ENCODE measurements at regions not wholly inside any gene's neighbourhood (a gene's known extent, or its start where the extent isn't known, plus 50 kb on each side); places are given as distances from the start of the nearest gene placed in this dataset.

GRCh38 chr18:7298149-7298548 is 67.3 kb downstream of the LRRC30 start:
- H3K79me2 ChIP-seq (ENCODE audit: low read length), result no peaks in the 10 kb centered on the region
- POLR2A ChIA-PET (ENCODE audit: unreplicated experiment), result interaction anchor here (0.6 kb wide), 1 partner anchor 511 kb away, joined by 3 read pairs; no protein-coding TSS in a partner anchor

GRCh38 chr18:7301094-7301493 is 70.2 kb downstream of the LRRC30 start:
- POLR2A ChIA-PET (ENCODE audit: unreplicated experiment), result no interaction called here
- no peaks in the 10 kb centered on the region for H3K9me2 ChIP-seq (replicated peaks; ENCODE audit: low read length)
- H3K4me1 ChIP-seq (ENCODE audit: insufficient read depth, low read length), result peaks cover 5% of the 10 kb centered on the region; the same call in 1 of the 2 replicates
- H3K9ac ChIP-seq (ENCODE audit: low read length), result no peak overlapping the region
- H3K79me2 ChIP-seq (ENCODE audit: low read length), result no peaks in the 10 kb centered on the region
- no peaks in the 10 kb centered on the region for H3K36me3 ChIP-seq (ENCODE audit: low read depth, low read length)
- H3K4me3 ChIP-seq (ENCODE audit: low read length), result no peak overlapping the region
- no peaks in the 10 kb centered on the region for H4K20me1 ChIP-seq (ENCODE audit: low read length)
- peak overlapping the region; percentile 54 for H3K4me2 ChIP-seq (ENCODE audit: low read length)
- TF ChIP-seq EZH2 (IDR thresholded peaks at IDR 0.05; ENCODE audit: low read length, unreplicated experiment) (no peak), EZH2phosphoT487 (IDR thresholded peaks at IDR 0.05; ENCODE audit: borderline replicate concordance, low read length) (no peak), CTCF (conservative IDR thresholded peaks at IDR 0.05; ENCODE audit: low read depth, low read length) (no peak)
- intact Hi-C loops (cut with micrococcal nuclease), result no loop called here
- DNase-seq, result peak; percentile 83
- no peak overlapping the region for H2AFZ ChIP-seq (ENCODE audit: low read length)
- H3K9me3 ChIP-seq (ENCODE audit: low read length), result peaks cover under 1% of the 10 kb centered on the region; the same call in 1 of the 2 replicates
- BruUV-seq (replicated peaks), result no TSS peak
- CTCF ChIA-PET, result no interaction called here
- peak overlapping the region; percentile 27; the same call in 1 of the 2 replicates for H3K27ac ChIP-seq (ENCODE audit: low read length)
- peak; percentile 35 for ATAC-seq
- no peaks in the 10 kb centered on the region for H3F3A ChIP-seq (ENCODE audit: low read length, unreplicated experiment)
- no peaks in the 10 kb centered on the region for H3K27me3 ChIP-seq (ENCODE audit: low read length)

More at GRCh38 chr18:7298149-7298548, 67.3 kb downstream of the LRRC30 start:
- Histone ChIP-seq H3K9me3 (ENCODE audit: low read length) (peaks cover 7% of the 10 kb centered on the region; the same call in 1 of the 2 replicates), H3K9ac (ENCODE audit: low read length) (no peak overlapping the region), H2AFZ (ENCODE audit: low read length) (no peak overlapping the region), H3K9me2 (replicated peaks; ENCODE audit: low read length) (no peaks in the 10 kb centered on the region), H3K27me3 (ENCODE audit: low read length) (no peaks in the 10 kb centered on the region), H3K4me3 (ENCODE audit: low read length) (no peak overlapping the region), H3K36me3 (ENCODE audit: low read depth, low read length) (no peaks in the 10 kb centered on the region), H3K27ac (ENCODE audit: low read length) (no peak overlapping the region), H3K4me1 (ENCODE audit: insufficient read depth, low read length) (peaks cover 5% of the 10 kb centered on the region; the same call in 1 of the 2 replicates), H3K4me2 (ENCODE audit: low read length) (no peak overlapping the region), H4K20me1 (ENCODE audit: low read length) (no peaks in the 10 kb centered on the region), H3F3A (ENCODE audit: low read length, unreplicated experiment) (no peaks in the 10 kb centered on the region)
- intact Hi-C loops (cut with micrococcal nuclease), result no loop called here
- CTCF ChIA-PET, result no interaction called here
- TF ChIP-seq EZH2 (IDR thresholded peaks at IDR 0.05; ENCODE audit: low read length, unreplicated experiment) (no peak), EZH2phosphoT487 (IDR thresholded peaks at IDR 0.05; ENCODE audit: borderline replicate concordance, low read length) (no peak), CTCF (conservative IDR thresholded peaks at IDR 0.05; ENCODE audit: low read depth, low read length) (no peak)
- ATAC-seq (no peak), DNase-seq (no peak)
- no TSS peak for BruUV-seq (replicated peaks)

- Histone ChIP-seq H3F3A (ENCODE audit: low read length, unreplicated experiment) (no peaks in the 10 kb centered on the region), H2AFZ (ENCODE audit: low read length) (no peak overlapping the region), H4K20me1 (ENCODE audit: low read length) (no peaks in the 10 kb centered on the region), H3K9me2 (replicated peaks; ENCODE audit: low read length) (no peaks in the 10 kb centered on the region), H3K9ac (ENCODE audit: low read length) (no peak overlapping the region), H3K4me1 (ENCODE audit: insufficient read depth, low read length) (peaks cover 5% of the 10 kb centered on the region; the same call in 1 of the 2 replicates), H3K79me2 (ENCODE audit: low read length) (no peaks in the 10 kb centered on the region), H3K27me3 (ENCODE audit: low read length) (no peaks in the 10 kb centered on the region), H3K4me2 (ENCODE audit: low read length) (no peak overlapping the region), H3K27ac (ENCODE audit: low read length) (no peak overlapping the region), H3K36me3 (ENCODE audit: low read depth, low read length) (no peaks in the 10 kb centered on the region), H3K4me3 (ENCODE audit: low read length) (no peak overlapping the region), H3K9me3 (ENCODE audit: low read length) (no peaks in the 10 kb centered on the region)
- intact Hi-C loops (cut with micrococcal nuclease), result no loop called here
- ChIA-PET CTCF (no interaction called here), POLR2A (ENCODE audit: unreplicated experiment) (no interaction called here)
- BruUV-seq (replicated peaks), result no TSS peak
- ATAC-seq (no peak), DNase-seq (peak; percentile 17)
- TF ChIP-seq EZH2phosphoT487 (IDR thresholded peaks at IDR 0.05; ENCODE audit: borderline replicate concordance, low read length) (no peak), EZH2 (IDR thresholded peaks at IDR 0.05; ENCODE audit: low read length, unreplicated experiment) (no peak), CTCF (conservative IDR thresholded peaks at IDR 0.05; ENCODE audit: low read depth, low read length) (no peak)
Measured at GRCh38 chr18:7303316-7304060, 72.6 kb downstream of the LRRC30 start.
